ENCODE measurements at regions not wholly inside any gene's neighbourhood (a gene's known extent, or its start where the extent isn't known, plus 50 kb on each side); places are given as distances from the start of the nearest gene placed in this dataset.

- no peak for TF ChIP-seq POLR2A (IDR thresholded peaks at IDR 0.05)
- TF ChIP-seq CTCF (IDR thresholded peaks at IDR 0.05), result no peak
- no peak overlapping the region for H3K4me3 ChIP-seq
- no peaks in the 10 kb centered on the region for H3K36me3 ChIP-seq
- H3K27me3 ChIP-seq, result no peaks in the 10 kb centered on the region
- no peak overlapping the region for H3K27ac ChIP-seq
- H3K4me1 ChIP-seq, result no peaks in the 10 kb centered on the region
- no peak for DNase-seq
- H3K9me3 ChIP-seq, result no peaks in the 10 kb centered on the region
Observed at GRCh38 chr2:34652636-34653035, 1053.5 kb upstream of the FAM98A start.

GRCh38 chr2:34646901-34647300, 1047.8 kb upstream of the FAM98A start:
- no peaks in the 10 kb centered on the region for H3K4me1 ChIP-seq
- TF ChIP-seq CTCF (IDR thresholded peaks at IDR 0.05) (no peak), POLR2A (IDR thresholded peaks at IDR 0.05) (no peak)
- H3K36me3 ChIP-seq, result no peaks in the 10 kb centered on the region
- H3K27me3 ChIP-seq, result no peaks in the 10 kb centered on the region
- no peak overlapping the region for H3K27ac ChIP-seq
- H3K9me3 ChIP-seq, result no peaks in the 10 kb centered on the region
- H3K4me3 ChIP-seq, result no peak overlapping the region
- DNase-seq, result no peak

GRCh38 chr2:34632327-34632726, 1033.2 kb upstream of the FAM98A start:
- DNase-seq, result no peak
- no peaks in the 10 kb centered on the region for H3K36me3 ChIP-seq
- TF ChIP-seq POLR2A (IDR thresholded peaks at IDR 0.05), result no peak
- no peak for TF ChIP-seq CTCF (IDR thresholded peaks at IDR 0.05)
- no peak overlapping the region for H3K4me3 ChIP-seq
- no peaks in the 10 kb centered on the region for H3K27me3 ChIP-seq
- H3K9me3 ChIP-seq, result peaks cover 0 to 4% (median 0%) of the 10 kb centered on the region in 4 donors
- H3K4me1 ChIP-seq, result no peaks in the 10 kb centered on the region
- no peak overlapping the region for H3K27ac ChIP-seq

- Histone ChIP-seq H3K9me3 (no peaks in the 10 kb centered on the region), H3K4me1 (no peaks in the 10 kb centered on the region), H3K27me3 (no peaks in the 10 kb centered on the region), H3K27ac (no peak overlapping the region), H3K4me3 (no peak overlapping the region), H3K36me3 (no peaks in the 10 kb centered on the region)
- TF ChIP-seq CTCF (IDR thresholded peaks at IDR 0.05) (no peak), POLR2A (IDR thresholded peaks at IDR 0.05) (no peak)
- DNase-seq, result no peak
Observed at GRCh38 chr2:34627003-34627402, 1027.9 kb upstream of the FAM98A start.

GRCh38 chr2:34604164-34604563, 1005.1 kb upstream of the FAM98A start:
- H3K4me1 ChIP-seq, result no peaks in the 10 kb centered on the region
- H3K27ac ChIP-seq, result no peak overlapping the region
- DNase-seq, result no peak
- no peaks in the 10 kb centered on the region for H3K9me3 ChIP-seq
- H3K36me3 ChIP-seq, result no peaks in the 10 kb centered on the region
- H3K27me3 ChIP-seq, result no peaks in the 10 kb centered on the region
- no peak overlapping the region for H3K4me3 ChIP-seq
- no peak for TF ChIP-seq POLR2A (IDR thresholded peaks at IDR 0.05)
- no peak for TF ChIP-seq CTCF (IDR thresholded peaks at IDR 0.05)

GRCh38 chr2:34602262-34602661, 1003.2 kb upstream of the FAM98A start:
- Histone ChIP-seq H3K27ac (no peak overlapping the region), H3K27me3 (no peaks in the 10 kb centered on the region), H3K4me3 (no peak overlapping the region), H3K36me3 (no peaks in the 10 kb centered on the region), H3K4me1 (no peaks in the 10 kb centered on the region), H3K9me3 (no peaks in the 10 kb centered on the region)
- no peak for DNase-seq
- TF ChIP-seq POLR2A (IDR thresholded peaks at IDR 0.05) (no peak), CTCF (IDR thresholded peaks at IDR 0.05) (no peak)
